ENCODE measurements at regions not wholly inside any gene's neighbourhood (a gene's known extent, or its start where the extent isn't known, plus 50 kb on each side); places are given as distances from the start of the nearest gene placed in this dataset.

GRCh38 chr16:85220125-85220839 lies 108.0 kb upstream of the CIBAR2 start:
- no peak for DNase-seq

DNA sequence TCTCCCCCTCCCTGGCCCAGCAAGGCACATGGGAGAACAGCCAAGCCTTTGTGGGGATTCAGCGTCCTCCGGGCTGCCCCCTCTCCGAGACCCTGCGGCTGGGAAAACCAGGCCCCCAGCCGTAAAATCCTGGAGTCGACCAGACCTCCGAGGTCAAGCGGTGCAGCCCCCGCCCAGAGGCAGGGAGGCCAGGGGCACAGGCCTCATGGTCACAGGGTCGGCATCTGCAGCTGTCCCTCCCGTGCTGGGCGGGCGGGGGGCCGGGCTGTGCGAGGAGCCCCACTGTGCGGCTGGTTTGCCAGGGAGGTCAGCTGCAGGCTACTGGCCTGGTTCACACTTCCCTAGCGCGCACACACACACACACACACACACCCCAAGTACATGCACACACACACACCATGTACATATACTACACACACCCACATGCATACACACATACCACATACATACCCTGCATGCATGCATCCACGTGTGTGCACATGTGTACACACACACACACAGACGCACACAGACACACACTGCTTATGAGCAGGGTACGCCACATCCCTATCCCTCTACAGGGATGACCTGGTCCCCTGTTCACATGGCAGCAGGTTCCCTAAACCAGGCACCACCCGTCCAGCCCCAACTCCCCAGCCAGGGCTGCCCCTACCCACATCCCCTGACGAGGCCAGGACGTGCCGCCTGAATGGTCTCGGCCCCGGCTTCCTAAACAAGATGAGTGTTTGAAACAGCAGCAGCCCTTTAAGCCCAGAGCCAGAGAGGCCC lies 108.9 kb upstream of the CIBAR2 start:
- Mint-ChIP-seq H3K27me3 (ENCODE audit: low read depth in 2 of 2) (no peaks in the 10 kb centered on the region), H3K4me1 (no peaks in the 10 kb centered on the region), H3K27ac (no peak overlapping the region), H3K4me3 (no peak overlapping the region), H3K9me3 (no peaks in the 10 kb centered on the region), H3K36me3 (no peaks in the 10 kb centered on the region)
- no peaks in the 10 kb centered on the region for H3K36me3 ChIP-seq (ENCODE audit: control insufficient read depth, insufficient read depth, low read length)
- H3K27ac ChIP-seq (ENCODE audit: low read length): no peak overlapping the region
- intact Hi-C loops (cut with micrococcal nuclease): no loop called here
- TF ChIP-seq, protein P1, sequence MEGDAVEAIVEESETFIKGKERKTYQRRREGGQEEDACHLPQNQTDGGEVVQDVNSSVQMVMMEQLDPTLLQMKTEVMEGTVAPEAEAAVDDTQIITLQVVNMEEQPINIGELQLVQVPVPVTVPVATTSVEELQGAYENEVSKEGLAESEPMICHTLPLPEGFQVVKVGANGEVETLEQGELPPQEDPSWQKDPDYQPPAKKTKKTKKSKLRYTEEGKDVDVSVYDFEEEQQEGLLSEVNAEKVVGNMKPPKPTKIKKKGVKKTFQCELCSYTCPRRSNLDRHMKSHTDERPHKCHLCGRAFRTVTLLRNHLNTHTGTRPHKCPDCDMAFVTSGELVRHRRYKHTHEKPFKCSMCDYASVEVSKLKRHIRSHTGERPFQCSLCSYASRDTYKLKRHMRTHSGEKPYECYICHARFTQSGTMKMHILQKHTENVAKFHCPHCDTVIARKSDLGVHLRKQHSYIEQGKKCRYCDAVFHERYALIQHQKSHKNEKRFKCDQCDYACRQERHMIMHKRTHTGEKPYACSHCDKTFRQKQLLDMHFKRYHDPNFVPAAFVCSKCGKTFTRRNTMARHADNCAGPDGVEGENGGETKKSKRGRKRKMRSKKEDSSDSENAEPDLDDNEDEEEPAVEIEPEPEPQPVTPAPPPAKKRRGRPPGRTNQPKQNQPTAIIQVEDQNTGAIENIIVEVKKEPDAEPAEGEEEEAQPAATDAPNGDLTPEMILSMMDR (IDR thresholded peaks at IDR 0.05): no peak
- no peaks in the 10 kb centered on the region for H3K4me1 ChIP-seq (ENCODE audit: control insufficient read depth, insufficient read depth, low read length)
- 94% methylated on average over 27 of the region's 27 CpGs for WGBS (ENCODE audit: insufficient coverage)
- peak in 1 of 3 donors; percentile 12 for ATAC-seq
- DNase-seq: no peak
- no peaks in the 10 kb centered on the region for H3K27me3 ChIP-seq (ENCODE audit: control insufficient read depth, insufficient read depth, low read length)
- no peak overlapping the region for H3K4me3 ChIP-seq (ENCODE audit: low read length)
- no peaks in the 10 kb centered on the region for H3K9me3 ChIP-seq (ENCODE audit: control insufficient read depth, insufficient read depth, low read length)

More at GRCh38 chr16:85220125-85220839, 108.0 kb upstream of the CIBAR2 start:
- Mint-ChIP-seq H3K27ac (no peak overlapping the region), H3K4me3 (no peak overlapping the region), H3K27me3 (ENCODE audit: low read depth in 2 of 2) (no peaks in the 10 kb centered on the region), H3K9me3 (no peaks in the 10 kb centered on the region), H3K36me3 (no peaks in the 10 kb centered on the region), H3K4me1 (no peaks in the 10 kb centered on the region)
- H3K27ac ChIP-seq (ENCODE audit: low read length): no peak overlapping the region
- H3K4me1 ChIP-seq (ENCODE audit: control insufficient read depth, insufficient read depth, low read length): no peaks in the 10 kb centered on the region
- no peak overlapping the region for H3K4me3 ChIP-seq (ENCODE audit: low read length)
- no peaks in the 10 kb centered on the region for H3K9me3 ChIP-seq (ENCODE audit: control insufficient read depth, insufficient read depth, low read length)
- intact Hi-C loops (cut with micrococcal nuclease): no loop called here
- H3K27me3 ChIP-seq (ENCODE audit: control insufficient read depth, insufficient read depth, low read length): no peaks in the 10 kb centered on the region
- 76% methylated on average over 31 of the region's 31 CpGs for WGBS (ENCODE audit: insufficient coverage)
- no peaks in the 10 kb centered on the region for H3K36me3 ChIP-seq (ENCODE audit: control insufficient read depth, insufficient read depth, low read length)
- ATAC-seq: no peak
- TF ChIP-seq, protein P1 (IDR thresholded peaks at IDR 0.05): no peak

DNA sequence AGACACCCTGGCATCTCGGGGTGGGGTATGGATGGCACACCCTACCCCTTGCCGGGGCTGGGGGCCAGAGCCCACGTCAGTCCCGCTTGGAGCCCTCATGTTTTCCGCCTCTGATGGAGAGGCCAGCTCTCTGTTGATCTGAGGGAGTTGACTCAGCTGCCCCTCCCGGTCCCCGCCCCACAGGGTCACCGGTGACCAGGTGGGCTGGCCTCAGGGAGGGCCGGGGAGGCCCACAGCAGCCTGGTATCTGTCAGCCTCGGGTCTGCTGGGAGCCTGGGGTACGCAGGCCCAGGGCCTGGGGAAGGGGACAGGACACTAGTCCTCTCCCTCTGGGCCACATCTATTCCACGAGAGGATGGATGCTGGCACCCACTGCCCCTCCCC lies 109.5 kb upstream of the CIBAR2 start:
- no peaks in the 10 kb centered on the region for H3K36me3 ChIP-seq (ENCODE audit: control insufficient read depth, insufficient read depth, low read length)
- no peak overlapping the region for H3K4me3 ChIP-seq (ENCODE audit: low read length)
- no peaks in the 10 kb centered on the region for H3K27me3 Mint-ChIP-seq (ENCODE audit: low read depth in 2 of 2)
- TF ChIP-seq, protein P1 (IDR thresholded peaks at IDR 0.05): no peak
- no peaks in the 10 kb centered on the region for H3K9me3 ChIP-seq (ENCODE audit: control insufficient read depth, insufficient read depth, low read length)
- H3K27me3 ChIP-seq (ENCODE audit: control insufficient read depth, insufficient read depth, low read length): no peaks in the 10 kb centered on the region
- ATAC-seq: no peak
- 82% methylated on average over 12 of the region's 12 CpGs for WGBS (ENCODE audit: insufficient coverage)
- H3K27ac Mint-ChIP-seq: no peak overlapping the region
- no peaks in the 10 kb centered on the region for H3K9me3 Mint-ChIP-seq
- intact Hi-C loops (cut with micrococcal nuclease): no loop called here
- H3K4me1 Mint-ChIP-seq: no peaks in the 10 kb centered on the region
- no peaks in the 10 kb centered on the region for H3K4me1 ChIP-seq (ENCODE audit: control insufficient read depth, insufficient read depth, low read length)
- no peak overlapping the region for H3K4me3 Mint-ChIP-seq
- no peak for DNase-seq
- H3K36me3 Mint-ChIP-seq: no peaks in the 10 kb centered on the region
- H3K27ac ChIP-seq (ENCODE audit: low read length): no peak overlapping the region
